Germinal center (tissue), 1 donor: ENCODE measurements at regions not wholly inside any gene's neighbourhood (a gene's known extent, or its start where the extent isn't known, plus 50 kb on each side); places are given as distances from the start of the nearest gene placed in this dataset.

Experiments
- DNase-seq: peaks from one replicate; pipeline ENCODE4 v3.0.0; 2012; ENCODE audit warnings: mixed read lengths, low spot score

- DNase-seq = no peak
These were observed 420.9 kb upstream of the ATP2B1 start for GRCh38 chr12:90129366-90130030.

DNA sequence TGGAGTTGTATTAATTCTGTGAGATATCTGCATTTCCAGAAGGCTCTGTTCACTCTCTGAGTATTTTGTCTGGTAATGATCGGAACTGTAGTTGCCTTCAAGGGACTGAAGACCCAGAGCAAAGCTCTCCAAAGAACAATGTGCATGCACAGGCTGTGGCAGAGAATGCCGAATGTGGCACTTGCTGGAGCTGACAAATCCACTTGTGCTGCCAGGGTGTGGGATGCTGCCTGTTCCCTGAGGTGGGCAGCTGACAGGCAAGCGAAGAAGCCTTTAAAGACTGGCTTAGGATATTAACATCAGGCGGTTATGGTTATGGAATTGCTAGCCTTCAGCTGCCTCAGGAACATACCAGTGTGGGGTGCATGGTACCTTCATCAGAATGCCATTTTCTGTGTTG is 419.9 kb upstream of the ATP2B1 start:
- no peak for DNase-seq

GRCh38 chr12:90126125-90126524 is 417.5 kb upstream of the ATP2B1 start:
- no peak for DNase-seq

DNA sequence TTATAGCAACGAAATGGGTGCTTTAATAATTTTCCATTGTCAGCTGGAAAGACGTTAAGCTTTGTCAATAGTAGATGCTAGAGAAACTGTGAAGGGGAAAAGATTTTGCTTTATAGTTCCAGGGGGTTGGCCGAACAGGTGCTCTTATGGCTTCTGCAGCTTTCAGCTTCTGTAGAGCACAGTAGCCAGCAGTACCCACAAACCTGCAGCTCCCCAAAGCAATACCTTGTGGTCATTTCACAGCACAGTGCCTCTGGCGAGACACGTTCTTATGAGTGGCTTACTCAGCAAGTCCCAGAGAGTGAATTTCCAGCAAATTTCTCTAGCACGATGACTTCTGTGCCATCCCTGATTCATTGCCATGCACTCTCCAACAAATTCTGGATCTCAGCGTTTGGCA is 416.3 kb upstream of the ATP2B1 start:
- DNase-seq = no peak

GRCh38 chr12:90124289-90124688 is 415.7 kb upstream of the ATP2B1 start:
- no peak for DNase-seq

- no peak for DNase-seq
These were observed 414.0 kb upstream of the ATP2B1 start for GRCh38 chr12:90122681-90123080.

DNA sequence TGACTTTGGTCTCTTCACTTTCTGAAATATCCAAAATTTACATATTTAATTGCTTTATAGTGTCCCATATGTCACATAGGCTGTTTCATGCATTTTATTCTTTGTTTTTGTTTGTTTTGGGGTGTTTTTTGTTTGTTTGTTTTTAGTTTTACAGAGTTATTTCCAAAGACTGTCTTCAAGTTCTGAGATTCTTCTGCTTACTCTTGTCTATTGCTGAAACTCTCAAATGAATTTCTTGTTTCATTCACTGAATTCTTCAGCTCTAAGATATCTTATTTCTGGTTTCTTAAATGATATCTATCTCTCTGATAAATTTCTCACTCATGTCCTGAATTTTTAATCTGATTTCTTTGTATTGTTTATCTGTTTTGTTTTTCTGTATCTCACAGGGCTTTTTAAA is 412.0 kb upstream of the ATP2B1 start:
- no peak for DNase-seq

DNA sequence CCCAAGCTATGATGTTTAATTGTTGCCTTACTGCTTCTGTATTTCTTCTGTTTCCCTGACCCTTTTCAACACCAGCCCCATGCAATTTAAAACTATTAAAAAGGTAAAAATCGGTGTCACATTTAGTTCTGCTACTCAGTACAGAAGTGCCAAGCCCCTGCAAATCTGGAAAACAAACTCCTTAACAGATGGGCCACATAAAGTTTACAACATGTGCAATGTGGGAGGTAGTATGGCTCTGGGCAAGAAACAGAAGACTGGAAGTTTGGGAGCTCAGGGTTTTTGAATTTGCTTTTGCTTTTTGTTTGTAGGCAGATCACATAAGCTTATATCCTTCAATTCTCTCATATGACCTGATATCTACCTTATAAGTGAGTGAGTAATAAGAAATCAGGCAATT is 404.0 kb upstream of the ATP2B1 start:
- DNase-seq = no peak

DNA sequence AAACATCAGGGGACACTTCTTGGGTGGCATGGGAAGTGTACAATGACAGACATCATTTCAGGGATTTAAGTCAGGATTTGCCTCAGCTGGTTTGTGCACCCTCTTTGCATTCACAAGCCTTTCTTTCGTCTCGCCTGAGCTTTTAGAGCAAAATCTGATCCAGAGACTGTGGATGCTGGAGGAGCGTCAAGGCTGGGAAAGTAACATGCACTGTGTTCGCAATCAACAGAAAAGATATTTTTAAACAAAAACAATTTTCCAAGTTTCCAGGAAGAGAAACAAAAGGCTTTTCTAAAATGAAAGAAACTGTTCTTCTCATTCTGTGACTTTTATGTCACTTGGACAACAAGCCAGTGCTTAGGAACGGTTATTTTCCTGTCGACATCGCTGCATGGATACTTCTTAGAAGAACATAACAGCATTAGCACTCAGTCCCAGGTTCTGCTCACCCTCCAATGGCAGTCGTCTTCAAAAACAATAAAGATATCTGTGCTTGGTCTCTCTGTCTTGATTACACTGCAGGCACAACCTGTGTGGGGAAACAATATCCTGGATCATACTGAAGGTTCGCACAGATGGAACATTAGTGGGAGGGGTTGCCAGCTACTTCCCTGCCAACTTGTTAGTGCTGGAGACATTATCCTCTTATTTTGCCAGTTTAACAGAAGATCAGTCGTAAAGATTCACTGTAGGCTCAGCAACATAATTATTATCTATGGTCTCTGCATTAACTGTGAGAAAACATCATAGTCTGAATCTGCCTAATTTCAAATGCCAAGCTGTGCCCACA is 403.3 kb upstream of the ATP2B1 start:
- DNase-seq = no peak

- DNase-seq = no peak
These were observed 397.9 kb upstream of the ATP2B1 start for GRCh38 chr12:90106568-90106967.

DNA sequence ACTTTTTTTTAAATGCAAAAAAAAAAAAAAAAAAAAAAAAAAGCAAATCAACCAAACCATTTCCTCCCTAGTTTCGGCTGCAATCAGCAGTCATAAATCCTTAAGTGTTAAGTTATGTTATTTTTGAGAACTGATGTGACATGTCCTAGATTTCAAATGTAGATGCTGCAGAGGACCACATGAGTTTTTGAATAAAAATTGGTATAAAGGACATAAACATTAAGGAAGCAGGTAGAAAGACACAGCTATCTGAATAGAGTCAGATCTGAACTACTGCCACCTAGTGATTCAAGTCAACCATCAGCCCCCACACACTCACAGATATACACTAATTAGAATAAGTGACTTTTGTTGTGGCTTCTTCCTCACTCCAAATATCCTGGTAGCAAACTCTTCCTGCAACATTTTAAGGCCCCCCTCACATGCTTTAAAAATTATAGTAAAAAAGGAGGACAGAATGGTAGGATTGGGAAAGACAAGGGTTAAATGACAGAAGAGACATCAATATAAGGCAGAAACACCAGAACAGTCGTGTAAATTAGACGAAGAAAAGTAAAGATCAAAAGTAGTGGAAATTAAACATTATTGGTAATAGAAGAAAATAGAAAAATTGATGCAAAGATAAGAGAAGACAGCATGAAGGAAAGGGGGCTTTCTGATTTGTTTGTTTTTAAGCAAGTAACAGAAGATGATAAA is 394.5 kb upstream of the ATP2B1 start:
- peak; percentile 44 for DNase-seq

DNA sequence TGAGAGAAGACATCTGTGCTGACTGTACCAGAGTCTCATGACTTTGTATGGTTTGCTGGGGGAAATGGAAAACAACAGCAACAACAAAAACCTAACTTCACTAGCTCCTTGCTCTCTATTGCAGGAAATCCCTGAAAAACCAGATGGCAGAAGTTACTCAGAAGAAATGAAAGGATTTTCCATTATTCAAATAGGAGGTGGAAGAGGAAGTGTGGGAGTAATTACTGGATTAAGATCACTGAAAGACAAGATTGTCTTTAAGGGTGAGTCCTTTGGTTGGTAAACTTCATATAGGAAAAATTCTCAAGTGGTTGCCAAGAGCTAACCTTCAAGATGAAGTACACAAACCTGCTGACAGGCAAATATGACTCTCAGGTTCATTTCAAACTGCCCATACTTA is 391.9 kb upstream of the ATP2B1 start:
- no peak for DNase-seq

- DNase-seq = no peak
These were observed 390.6 kb upstream of the ATP2B1 start for GRCh38 chr12:90099288-90099687.

GRCh38 chr12:90098132-90098779 is 389.6 kb upstream of the ATP2B1 start:
- no peak for DNase-seq

DNA sequence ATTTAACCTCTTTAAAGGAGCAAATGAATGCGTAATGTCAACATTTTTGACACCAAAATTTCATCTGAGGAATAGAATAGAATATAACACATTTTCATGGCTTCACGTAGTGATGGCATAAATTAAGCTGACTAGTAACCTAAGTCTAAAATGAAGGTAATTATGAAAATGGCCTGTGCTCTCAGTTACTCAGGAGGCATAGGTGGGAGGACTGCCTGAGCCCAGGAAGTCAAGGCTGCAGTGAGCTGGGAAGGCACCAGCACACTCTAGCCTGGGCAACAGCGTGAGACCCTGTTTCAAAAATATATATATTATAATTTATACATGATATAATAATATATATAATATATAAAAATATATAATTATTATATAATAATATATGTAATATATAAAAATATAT is 383.2 kb upstream of the ATP2B1 start:
- DNase-seq = no peak

DNA sequence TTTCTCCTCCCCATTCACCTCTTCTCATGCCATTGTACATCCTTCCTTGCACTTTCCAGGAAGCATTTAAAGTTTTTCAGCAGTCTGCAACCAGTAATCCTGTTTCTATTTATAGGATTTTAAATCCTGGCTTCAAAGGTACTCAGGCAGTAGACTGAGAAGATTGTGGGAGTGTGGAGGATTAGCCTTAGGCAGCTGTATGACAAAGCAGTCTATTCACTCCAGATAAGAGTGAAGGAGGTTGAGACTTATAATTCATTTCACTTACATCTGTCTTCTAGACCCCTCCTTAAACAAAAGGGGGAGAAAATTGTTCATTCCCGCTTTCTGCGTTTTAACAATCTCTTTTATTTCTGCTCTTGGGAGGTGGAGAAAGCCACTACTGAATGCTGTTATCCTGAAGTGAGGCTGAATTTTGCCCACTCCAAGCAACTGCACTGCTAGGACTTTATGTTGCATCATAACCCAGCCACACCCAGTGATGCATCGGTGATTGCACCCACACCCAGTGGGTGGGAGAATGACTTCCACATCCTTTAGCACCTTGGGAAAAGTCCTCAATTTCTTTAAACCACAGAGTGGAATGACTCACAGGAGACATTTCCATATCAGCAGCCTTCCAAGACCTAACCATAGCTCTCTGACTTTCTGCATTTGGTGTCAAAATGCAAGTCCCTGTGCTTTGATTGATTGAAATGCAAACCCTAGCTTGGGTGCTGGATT is 382.5 kb upstream of the ATP2B1 start:
- DNase-seq = no peak

GRCh38 chr12:90086281-90086680 is 377.6 kb upstream of the ATP2B1 start:
- no peak for DNase-seq

GRCh38 chr12:90085494-90086274 is 377.0 kb upstream of the ATP2B1 start:
- DNase-seq = no peak

- DNase-seq = no peak
These were observed 375.4 kb upstream of the ATP2B1 start for GRCh38 chr12:90084018-90084417.

DNA sequence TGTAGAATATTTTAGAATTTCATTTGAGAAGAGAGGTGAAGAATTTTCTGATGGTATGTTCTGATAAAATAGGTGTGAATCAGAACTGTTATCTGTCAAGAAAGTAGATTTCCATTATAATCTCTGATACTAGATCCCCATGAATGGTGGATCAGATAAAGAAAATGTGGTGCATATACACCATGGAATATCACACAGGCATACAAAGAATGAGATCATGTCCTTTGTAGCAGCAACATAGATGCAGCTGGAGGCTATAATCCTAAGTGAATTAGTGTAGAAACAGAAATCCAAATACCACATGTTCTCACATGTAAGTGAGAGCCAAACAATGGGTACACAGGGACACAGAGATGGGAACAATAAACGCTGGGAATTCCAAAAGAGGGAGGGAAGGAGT is 372.0 kb upstream of the ATP2B1 start:
- no peak for DNase-seq

DNA sequence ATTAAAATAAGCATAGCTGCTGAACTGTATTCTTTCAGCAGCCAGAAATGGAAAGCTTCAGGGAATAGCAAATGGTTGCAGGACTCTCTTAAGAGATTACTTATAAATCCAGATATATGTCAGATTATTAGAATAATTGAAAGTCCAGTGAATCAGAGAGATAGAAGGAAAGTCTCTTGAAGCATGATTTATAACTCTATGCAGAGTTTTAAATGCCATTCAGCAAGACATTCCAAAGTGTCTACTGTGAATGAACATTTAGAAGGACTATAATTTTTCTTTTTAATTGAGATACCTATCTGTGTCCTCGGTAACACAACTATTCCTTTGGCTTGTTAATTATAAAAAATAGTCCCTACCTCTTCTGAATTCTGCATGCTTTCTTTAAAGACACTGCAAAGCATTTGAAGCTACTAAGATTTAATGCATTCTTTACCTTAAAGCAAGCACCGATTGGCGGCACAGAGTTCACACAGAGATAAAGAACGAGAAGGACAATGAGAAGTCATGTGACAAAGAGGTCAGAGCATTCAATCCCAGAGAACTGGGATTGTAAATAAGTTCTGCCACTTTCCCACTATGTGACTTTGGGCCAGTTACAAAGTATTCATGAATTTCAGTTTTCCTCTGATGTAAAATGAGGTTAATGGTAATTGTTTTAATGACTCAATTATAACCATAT is 371.0 kb upstream of the ATP2B1 start:
- DNase-seq = no peak
